Effector CD4-positive, alpha-beta T cell (primary cell): ENCODE measurements at regions not wholly inside any gene's neighbourhood (a gene's known extent, or its start where the extent isn't known, plus 50 kb on each side); places are given as distances from the start of the nearest gene placed in this dataset.
A peak's percentile ranks its signal among the peaks of the same experiment; 100 is the strongest.

Experiments used
- DNase-seq: peaks from one replicate; pipeline ENCODE4 v3.0.0-alpha.2; 2020

GRCh38 chr16:85539084-85539483 lies 74.0 kb upstream of the GSE1 start:
- DNase-seq: no peak

DNA sequence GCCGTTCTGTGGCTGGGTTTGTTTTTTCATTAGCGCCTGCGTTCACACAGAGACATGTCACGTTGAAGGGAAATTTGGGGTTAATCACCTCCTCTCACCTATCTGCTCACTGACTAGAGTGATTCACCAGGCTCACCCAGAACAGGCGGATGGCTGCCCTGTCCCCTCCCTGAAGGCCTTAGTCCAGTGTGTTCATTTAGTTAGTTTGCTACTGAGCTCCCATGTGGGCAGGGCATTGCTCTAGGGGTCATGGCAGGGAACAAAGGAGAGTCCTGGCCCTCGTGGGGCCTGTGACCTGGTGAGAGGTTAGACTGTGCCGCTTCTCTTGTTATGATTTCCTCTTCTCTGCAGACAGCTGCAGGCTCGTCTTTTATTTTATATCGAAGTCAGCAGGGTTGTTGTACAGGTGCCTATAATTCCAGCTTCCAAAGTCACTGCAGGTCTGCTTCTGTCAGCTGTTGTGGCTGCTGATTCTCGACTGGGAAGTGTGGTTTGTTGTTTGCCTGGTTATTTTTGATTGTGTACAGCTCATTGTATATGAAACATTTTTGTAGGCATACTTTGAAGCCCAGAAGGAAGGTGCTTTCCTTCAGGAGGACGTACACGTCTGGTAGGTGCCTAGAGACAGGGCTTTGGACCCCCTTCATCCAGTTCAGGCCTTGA lies 73.4 kb upstream of the GSE1 start:
- no peak for DNase-seq

GRCh38 chr16:85541181-85541580 lies 71.9 kb upstream of the GSE1 start:
- no peak for DNase-seq

DNA sequence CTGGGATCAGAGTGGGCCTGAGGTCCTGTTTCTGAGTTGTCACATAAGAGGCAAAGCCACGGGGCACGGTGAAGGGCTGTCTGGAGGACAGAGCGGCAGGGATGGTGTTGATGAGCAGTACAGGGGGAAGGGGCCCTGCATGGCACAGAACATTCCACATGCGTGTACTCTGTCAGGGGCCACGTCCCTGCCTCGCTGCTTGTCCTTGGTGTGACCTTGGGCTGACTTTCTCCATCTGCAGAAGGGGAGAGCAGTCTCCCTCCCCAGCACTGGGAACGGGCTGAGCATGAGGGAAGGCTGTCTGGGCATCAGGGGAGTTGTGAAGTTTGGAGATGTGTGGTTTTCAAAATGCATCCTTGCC lies 71.5 kb upstream of the GSE1 start:
- no peak for DNase-seq

GRCh38 chr16:85541980-85542900 lies 70.9 kb upstream of the GSE1 start:
- DNase-seq: no peak

DNA sequence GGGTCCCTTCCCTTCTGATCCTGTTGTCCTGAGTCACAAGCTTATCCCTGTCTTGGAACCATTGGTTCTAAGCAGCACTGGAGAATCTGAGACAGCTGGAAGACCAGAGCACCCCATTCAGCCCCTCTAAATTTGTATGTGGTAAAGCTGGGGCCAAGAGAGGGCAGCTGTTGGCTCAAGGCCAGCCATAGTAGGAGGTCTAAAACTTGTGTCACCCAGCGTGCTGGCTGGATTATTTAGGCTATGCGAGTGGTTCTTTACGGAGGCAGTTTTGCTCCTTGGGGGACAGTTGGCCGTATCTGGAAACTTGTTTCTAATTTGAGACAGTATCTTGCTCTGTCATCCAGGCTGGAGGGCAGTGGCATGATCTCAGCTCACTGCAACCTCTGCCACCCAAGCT lies 69.6 kb upstream of the GSE1 start:
- no peak for DNase-seq

DNA sequence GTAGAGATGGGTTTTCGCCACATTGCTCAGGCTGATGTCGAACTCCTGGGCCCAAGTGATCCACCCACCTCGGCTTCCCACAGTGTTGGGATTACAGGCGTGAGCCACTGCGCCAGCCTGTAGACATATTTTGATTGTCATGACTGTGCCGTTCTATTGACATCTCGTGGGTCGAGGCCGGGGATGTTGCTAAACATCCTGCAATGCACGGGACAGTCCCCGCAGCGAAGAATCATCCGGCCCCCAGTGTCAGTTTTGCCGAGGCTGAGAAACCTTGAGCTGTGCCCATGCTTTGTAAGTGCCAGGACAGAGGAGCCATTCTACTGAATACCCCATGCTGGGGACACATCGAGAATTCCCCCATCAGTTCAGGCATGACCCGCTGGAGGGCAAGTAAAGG lies 69.1 kb upstream of the GSE1 start:
- no peak for DNase-seq

DNA sequence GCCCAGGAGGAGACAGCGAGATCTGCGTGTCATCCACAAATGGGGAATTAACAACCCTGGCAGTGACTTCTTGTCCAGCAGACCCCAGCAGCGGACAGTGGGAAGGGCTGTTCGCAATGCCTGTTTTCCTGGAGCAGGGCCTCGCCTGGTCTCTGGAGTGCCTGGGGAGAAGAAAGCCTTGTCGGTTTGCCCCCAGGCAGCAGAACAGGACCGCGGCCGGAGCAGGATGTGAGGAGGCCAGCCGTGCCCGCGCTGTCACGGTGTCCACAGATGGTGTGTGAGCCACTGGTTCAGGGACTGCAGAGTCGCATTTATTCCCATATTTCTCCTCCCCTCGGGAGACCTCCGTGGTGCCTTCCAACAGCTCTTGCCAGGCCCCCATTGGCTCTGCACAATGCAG lies 68.5 kb upstream of the GSE1 start:
- no peak for DNase-seq

DNA sequence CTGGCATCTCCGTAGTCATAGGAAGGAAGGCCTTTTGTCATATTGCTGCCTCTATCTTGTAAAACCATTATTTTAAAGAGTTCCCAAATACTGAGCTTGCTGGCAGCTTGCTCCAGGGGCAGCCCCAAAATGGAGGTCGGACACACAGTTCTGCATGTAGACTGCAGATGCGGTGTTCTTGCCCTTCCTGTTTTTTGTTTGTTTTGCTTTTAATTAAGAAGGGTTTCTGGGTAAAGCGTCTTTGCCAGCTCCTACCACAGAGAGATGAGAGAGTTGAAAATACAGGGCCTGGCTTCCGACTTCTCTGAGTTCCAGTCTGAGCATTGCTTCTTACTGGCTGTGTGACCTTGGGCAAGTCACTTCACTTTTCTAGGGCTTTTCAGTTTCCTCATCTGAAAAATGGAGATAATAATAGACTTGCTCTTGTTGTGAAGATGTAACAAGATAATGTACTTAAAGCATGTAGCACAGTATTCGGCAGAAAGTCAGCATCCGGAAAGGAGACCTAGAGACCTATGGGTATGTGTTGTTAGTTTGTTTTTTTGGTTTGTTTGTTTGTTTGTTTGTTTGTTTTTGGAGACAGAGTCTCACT lies 67.8 kb upstream of the GSE1 start:
- no peak for DNase-seq

- no peak for DNase-seq
Observed at GRCh38 chr16:85546585-85547447, 66.3 kb upstream of the GSE1 start.

DNA sequence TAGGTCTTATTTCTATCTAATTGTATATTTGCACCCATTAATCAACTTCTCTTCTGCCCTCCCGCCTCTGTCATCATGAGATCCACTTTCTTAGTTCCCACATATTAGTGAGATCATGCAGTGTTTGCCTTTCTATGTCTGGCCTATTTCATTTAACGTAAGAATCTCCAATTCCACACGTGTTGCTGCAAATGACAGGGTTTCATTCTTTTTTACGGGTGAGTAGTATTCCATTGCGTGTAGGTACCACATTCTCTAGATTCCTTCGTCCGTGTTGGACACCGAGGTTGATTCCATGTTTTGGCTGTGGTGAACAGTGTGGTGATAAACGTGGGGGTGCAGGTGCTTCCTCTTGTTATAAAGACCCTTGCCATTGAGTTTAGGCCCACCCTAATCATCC lies 64.7 kb upstream of the GSE1 start:
- DNase-seq: no peak

DNA sequence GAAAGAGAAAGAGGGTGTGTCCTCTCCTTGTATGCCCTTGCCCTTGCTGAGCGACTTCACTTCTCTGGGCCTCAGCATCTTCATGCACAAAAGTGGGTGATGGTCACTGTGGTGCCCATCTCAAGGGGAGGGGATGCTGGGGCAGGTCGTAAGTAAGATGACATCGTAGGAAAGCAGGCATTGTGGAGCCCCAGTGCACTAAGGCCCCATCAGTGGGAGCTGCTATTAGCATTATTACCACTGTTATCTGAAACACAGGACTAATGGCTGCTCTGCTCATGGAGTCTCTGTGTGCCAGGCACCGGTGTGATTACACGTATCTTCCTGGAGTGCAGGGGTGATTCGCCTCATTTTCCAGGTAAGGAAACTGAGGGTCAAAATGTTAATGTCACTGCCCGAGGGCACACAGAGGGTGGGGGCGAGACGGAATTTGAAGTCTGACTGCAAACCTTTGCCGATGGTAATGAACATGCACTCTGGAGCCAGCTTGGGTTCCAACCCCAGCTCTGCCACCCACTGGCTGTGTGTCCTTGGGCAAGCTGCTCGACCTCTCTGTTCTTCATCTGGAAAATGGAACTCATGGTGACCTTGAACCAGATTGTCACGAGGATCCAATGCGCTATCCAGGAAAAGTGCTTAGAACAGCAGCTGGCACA lies 63.2 kb upstream of the GSE1 start:
- no peak for DNase-seq

- no peak for DNase-seq
Observed at GRCh38 chr16:85550422-85550864, 62.7 kb upstream of the GSE1 start.

DNA sequence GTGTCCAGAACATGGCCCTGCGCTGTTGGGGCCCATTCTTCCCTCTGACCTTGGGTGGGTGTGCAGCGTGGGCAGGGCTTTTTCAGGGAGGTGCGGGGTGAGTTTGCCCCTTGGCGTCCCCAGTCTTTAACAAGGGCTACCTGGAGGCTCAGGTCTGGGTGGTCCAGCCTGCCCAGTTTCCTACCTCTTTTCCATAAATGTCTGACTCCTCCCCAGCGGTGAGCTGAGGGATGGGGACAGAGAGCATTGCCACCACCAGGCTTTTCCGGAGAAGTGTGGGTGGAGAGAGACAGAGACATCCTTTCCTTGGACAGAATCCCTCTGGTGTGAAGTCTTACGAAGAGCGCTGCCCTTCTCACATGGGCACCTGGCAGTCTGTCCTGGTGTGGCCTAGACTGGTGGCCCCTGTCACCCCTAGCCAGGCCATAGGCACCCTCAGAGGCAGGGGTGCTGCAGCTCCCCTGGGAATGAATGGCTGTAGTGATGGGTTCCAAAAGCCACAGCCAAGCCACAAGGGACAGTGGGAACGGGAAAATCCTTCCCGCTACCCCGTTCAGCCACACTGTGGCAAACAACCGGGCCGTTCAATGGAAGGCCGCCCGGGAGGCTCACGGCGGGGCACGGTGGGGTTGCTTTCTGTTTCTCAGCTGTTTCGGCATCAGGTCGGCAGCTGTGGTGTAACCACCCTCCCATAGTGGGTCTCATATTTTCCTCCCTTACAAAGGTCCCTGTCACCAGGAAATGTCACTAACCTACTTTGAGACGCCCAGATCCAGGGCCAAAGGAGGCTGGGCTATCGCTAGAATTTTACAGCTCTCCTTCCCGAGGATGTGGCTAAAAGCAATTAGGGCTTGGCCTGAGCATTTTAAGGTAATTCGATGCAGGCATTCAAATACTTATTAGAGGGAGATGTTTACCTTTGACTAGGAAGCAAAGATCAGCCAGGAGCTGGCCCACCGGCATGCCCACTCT lies 61.9 kb upstream of the GSE1 start:
- DNase-seq: no peak

DNA sequence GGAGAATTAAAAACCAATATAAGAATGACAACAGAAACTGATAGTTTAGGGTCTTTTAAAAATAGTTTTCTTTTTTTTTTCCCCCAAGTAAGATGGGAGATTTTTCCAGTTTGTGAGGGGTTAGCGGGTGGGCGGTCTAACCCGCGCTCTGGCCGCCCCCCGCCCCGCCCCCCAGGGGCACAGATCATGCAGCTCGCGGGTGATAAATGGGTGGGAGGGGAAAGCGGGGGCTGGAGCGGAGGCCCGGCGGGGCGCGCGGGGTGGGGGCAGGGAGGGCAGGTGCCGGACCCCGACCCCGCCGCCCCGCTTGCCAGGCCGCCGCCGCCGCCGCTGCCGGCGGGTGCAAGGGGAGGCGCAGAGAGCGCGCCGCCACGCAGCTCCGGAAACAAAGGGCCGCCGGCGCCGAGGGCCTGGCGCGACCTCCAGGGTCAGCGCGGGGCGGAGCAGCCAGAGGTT lies 60.1 kb upstream of the GSE1 start:
- DNase-seq: no peak

DNA sequence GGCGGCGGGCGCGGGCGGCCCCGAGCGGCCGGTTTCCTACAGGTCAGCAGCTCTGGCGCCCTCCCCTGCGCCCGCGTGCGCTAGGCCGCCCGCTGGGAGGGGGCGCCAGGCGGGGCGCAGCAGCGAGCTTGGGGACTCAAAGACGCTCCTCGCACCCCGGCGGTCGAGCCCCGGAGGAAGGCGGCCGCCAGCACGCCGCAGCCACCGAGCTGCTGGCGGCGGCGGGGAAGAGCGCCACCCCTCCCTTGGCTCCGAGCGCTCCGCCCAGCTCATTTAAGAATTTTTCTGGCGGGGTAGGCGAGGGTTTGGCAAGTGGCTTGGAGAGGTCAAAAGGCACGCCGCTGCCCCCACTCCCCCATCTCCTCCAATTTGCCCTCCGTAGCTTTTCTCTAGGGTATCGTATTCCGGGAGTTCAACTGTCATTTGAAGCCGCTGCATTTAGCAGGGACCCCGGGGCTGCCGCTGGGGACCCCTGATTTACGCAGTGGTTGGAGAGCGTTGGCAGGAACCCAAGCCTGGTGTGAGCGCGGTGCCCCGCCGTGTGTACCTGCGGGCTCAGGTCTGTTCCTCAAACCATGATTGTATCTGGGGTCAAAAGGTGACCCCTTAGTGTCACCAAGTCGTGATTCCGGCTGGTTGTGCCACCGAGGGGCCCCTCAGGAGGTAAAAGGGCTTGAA lies 59.5 kb upstream of the GSE1 start:
- DNase-seq: peak; percentile 8

DNA sequence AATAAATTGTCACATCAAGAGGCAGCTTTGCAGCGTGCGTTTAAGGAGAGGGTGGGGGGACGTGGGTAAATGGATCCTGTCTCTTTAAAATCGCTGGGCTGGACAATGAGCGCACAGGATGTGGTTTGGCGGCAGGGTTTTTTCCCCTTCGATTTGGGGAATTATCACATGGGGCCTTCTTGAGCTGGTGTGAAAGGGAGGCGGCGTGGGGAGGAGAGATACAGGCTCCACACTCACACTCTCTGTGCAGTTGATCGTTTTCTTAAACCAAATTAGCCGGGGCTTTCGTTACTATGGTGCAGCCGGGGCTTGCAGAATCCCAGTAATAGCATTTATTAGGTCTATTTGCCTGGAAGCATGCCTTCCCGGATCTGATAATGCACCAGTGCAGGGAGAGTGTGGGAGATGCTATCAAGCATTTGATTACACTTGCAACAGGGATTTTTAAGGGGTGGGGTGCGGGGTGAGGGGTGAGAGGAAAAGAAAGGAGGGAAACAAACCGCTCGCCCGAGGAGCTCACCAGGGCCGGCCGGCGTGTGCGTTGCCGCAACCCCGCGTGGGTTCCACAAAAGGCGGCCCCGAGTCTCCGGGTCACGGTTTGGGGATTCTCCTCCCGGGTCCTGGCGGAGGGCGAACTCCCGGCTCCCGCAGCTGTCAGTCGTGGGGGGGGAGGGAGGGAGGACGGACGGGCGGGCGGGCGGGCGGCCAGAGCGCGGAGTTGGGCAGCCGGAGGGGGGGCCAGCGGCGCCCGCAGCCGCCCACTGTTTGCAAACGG lies 58.8 kb upstream of the GSE1 start:
- peak; percentile 62 for DNase-seq

DNA sequence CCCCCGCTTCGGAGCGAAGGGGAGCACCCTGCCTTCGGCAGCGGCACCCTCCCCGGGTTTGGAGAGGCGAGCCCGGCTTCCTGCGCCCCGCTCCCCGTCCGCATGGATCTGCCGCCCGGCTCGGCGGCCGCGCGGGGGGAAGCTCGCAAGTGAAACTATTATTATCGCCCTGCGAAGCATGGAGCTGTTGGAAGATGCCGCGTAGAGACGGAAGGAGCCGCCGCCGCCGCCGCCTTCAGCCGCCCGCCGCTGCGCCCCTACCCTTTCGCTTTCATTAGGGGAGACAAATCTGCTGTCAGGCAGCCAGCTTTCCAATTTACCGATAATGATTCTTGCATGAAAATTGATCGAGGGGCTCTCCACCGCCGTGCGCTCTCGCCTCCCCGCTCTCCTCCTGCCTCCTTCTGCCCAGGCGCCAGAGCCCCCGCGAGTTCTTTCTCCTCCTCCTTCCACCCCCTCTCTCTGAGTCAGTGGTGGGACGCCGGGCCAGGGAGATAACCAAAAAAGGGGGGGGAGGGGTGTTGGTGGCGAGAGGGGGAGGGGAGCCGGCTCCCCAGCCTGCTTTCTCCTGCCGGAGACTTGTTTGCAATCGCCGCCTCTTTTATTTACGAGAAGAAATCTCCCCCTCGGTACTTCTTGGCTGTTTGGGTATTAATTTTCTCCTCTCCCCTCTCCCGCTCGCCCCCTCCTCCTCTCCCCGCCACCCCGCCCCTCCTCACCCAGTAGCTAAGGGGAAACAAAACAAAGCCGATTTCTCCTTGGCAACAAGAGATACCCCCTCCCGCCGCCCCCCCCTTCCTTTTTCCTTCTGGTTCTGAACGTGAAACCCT lies 58.0 kb upstream of the GSE1 start:
- DNase-seq: peak; percentile 27
